ENCODE measurements at regions not wholly inside any gene's neighbourhood (a gene's known extent, or its start where the extent isn't known, plus 50 kb on each side); places are given as distances from the start of the nearest gene placed in this dataset.
A peak's percentile ranks its signal among the peaks of the same experiment; 100 is the strongest.

- no peak for DNase-seq
Observed at GRCh38 chr13:31853643-31854326, 114.5 kb downstream of the RXFP2 start.

- DNase-seq: no peak
Observed at GRCh38 chr13:31859571-31859970, 120.2 kb downstream of the RXFP2 start.

GRCh38 chr13:31860002-31860401 lies 120.7 kb downstream of the RXFP2 start:
- DNase-seq: no peak

GRCh38 chr13:31862828-31863227 lies 123.5 kb downstream of the RXFP2 start:
- no peak for DNase-seq

GRCh38 chr13:31864307-31864706 lies 125.0 kb downstream of the RXFP2 start:
- DNase-seq: no peak

- DNase-seq: no peak
Observed at GRCh38 chr13:31866099-31866498, 126.8 kb downstream of the RXFP2 start.

GRCh38 chr13:31867709-31868108 lies 128.4 kb downstream of the RXFP2 start:
- no peak for DNase-seq

- no peak for DNase-seq
Observed at GRCh38 chr13:31869582-31869981, 130.3 kb downstream of the RXFP2 start.

GRCh38 chr13:31870511-31870910 lies 131.2 kb downstream of the RXFP2 start:
- DNase-seq: no peak

- no peak for DNase-seq
Observed at GRCh38 chr13:31873145-31873544, 133.8 kb downstream of the RXFP2 start.

- no peak for DNase-seq
Observed at GRCh38 chr13:31875134-31875533, 135.8 kb downstream of the RXFP2 start.

GRCh38 chr13:31878052-31878451 lies 138.7 kb downstream of the RXFP2 start:
- DNase-seq: no peak

GRCh38 chr13:31878495-31878894 lies 139.2 kb downstream of the RXFP2 start:
- DNase-seq: no peak

GRCh38 chr13:31878955-31879354 lies 139.6 kb downstream of the RXFP2 start:
- no peak for DNase-seq

- DNase-seq: peak in 1 of 3 donors; percentile 33
Observed at GRCh38 chr13:31880851-31881494, 141.6 kb downstream of the RXFP2 start.

- DNase-seq: no peak
Observed at GRCh38 chr13:31881495-31881882, 142.2 kb downstream of the RXFP2 start.

- DNase-seq: no peak
Observed at GRCh38 chr13:31882794-31883193, 143.5 kb downstream of the RXFP2 start.

- DNase-seq: no peak
Observed at GRCh38 chr13:31884556-31884955, 145.2 kb downstream of the RXFP2 start.

- DNase-seq: peak in 1 of 3 donors; percentile 32
Observed at GRCh38 chr13:31885994-31886393, 145.6 kb upstream of the FRY start.

- DNase-seq: no peak
Observed at GRCh38 chr13:31887286-31887685, 144.3 kb upstream of the FRY start.

GRCh38 chr13:31890946-31891345 lies 140.6 kb upstream of the FRY start:
- no peak for DNase-seq

GRCh38 chr13:31891472-31891871 lies 140.1 kb upstream of the FRY start:
- DNase-seq: no peak

- no peak for DNase-seq
Observed at GRCh38 chr13:31894931-31895330, 136.6 kb upstream of the FRY start.

GRCh38 chr13:31895691-31896090 lies 135.9 kb upstream of the FRY start:
- no peak for DNase-seq

GRCh38 chr13:31896427-31896826 lies 135.1 kb upstream of the FRY start:
- no peak for DNase-seq

All from suppressor macrophage treated with lipopolysaccharide for 1 hour (primary cell).